SKM-1 treated with dmso at 0.1 percent for 144 hours (cell line): ENCODE measurements at regions not wholly inside any gene's neighbourhood (a gene's known extent, or its start where the extent isn't known, plus 50 kb on each side); places are given as distances from the start of the nearest gene placed in this dataset.

Experiments
- DNase-seq: peaks from one replicate; lab custom pipeline; 2025; ENCODE audit not compliant: unreplicated experiment; lab: John Stamatoyannopoulos, UW

GRCh38 chr18:27763341-27763740 lies 413.6 kb downstream of the CDH2 start:
- DNase-seq = no peak

- no peak for DNase-seq
These were observed 414.9 kb downstream of the CDH2 start for GRCh38 chr18:27762054-27762453.

- DNase-seq = no peak
These were observed 424.0 kb downstream of the CDH2 start for GRCh38 chr18:27752944-27753343.

GRCh38 chr18:27750923-27751322 lies 426.0 kb downstream of the CDH2 start:
- DNase-seq = no peak

- peak; percentile 50 for DNase-seq
These were observed 426.9 kb downstream of the CDH2 start for GRCh38 chr18:27750014-27750413.

DNA sequence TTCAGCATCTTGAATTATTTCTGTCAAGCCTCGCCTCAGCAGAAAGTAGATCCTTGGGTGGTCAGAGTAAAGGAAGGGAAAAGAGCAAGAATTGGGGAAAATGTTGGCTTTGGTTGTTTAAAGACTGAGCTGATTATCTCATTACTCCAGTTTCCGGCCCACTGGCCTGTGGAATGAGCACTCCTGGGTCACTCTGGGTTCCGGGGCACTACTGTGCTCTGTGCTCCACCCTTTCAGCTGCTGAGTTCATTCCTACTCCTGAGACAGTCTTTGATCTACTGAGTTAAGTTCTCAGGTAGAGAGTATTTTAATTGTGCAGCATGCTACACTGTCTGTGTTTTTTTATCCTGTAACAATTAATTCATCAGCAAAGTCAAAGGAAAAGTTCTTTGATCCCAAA lies 427.7 kb downstream of the CDH2 start:
- no peak for DNase-seq

- DNase-seq = no peak
These were observed 430.7 kb downstream of the CDH2 start for GRCh38 chr18:27746241-27746640.

- DNase-seq = no peak
These were observed 441.8 kb downstream of the CDH2 start for GRCh38 chr18:27735117-27735516.

DNA sequence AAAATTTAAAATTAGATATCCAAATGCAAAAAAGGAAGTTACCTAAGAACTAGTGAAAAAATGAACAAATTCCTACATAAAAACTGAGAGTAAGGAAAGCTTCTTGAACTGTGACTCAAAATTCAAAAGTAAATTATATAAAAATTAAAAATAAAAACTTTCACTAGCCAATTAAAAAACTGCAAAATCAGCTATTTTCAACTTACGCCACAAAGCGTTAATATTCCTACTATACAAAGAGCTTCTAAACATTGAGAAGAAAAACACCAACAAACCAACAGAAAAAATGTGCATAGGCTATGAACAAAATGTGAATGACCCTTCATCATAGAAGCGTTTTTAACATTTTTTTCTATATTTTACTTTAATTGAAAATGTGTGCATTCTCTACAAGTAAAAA lies 445.7 kb downstream of the CDH2 start:
- DNase-seq = no peak

GRCh38 chr18:27728659-27729058 lies 448.3 kb downstream of the CDH2 start:
- DNase-seq = no peak

DNA sequence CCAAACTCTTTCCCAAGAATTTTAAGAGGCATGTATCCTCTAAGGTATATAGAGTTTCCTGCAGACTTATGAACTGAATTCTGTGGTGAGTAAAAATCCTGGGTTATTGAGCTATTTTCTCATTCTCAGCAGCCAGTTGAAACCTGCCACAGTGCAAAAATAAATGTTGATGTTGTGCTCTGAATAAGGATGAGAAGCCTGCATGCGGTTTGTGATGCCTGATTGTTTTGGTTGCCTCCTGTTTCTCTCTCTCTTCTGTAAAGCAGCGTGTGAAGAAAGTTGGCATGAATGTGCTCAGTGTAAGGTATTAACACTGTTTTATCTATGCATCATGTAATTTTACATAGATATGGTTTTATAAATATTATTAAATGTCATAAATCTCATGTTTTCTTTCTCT lies 452.6 kb downstream of the CDH2 start:
- DNase-seq = no peak

- no peak for DNase-seq
These were observed 453.8 kb downstream of the CDH2 start for GRCh38 chr18:27723168-27723567.

DNA sequence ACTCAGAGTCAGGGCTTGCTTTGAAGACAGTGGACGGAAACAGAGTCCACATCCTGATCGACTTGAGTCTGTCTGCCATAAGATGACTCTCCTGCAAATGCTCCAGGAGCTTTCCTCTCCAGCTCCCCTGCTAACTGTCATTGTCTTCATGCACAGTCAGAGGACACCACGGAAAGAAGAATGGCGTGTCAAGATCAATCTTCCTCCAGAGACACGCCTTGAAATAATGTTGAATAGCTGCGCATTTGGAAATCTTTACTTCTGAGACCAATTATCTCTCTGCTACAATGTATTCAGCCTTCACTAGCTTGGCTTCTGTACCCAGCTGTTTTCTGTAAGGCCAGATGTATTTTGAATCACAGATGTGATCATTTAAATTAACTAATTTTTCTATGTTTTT lies 457.2 kb downstream of the CDH2 start:
- no peak for DNase-seq

DNA sequence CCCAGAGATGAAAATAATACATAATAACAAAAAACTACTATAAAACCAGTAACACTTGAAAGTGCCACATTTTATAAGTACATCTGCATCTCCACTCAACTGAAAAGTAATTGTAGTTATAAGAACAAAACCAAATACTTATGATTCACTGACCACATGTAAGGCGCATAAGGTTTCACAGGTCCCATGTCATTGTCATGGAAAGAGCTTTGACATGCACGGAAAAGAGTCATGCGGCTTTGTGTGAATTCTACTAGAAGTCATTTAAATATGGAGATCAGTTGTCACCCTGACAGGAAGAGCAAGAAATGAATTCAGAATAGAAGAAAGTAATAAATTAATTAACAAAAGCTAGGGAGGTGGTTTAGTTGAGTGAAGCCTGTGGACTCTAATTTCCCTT lies 459.1 kb downstream of the CDH2 start:
- DNase-seq = no peak

DNA sequence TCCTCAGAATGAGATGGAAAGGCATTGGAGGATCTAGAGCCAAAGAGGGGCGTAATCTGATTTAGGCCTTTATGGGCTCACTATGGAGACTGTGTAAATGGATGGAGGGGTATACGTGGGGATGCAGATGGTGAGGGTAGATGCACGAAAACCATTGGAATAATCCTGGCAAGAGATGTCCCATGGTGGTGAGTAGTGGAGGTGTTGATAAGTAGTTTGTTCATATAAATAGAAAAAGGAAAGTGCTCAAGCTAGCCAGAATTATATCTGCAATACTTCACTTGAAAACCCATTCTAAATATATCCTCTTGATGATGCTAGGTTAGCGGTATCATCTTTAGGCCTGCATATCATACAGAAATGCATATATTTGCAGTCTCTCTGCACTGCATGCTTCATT lies 459.7 kb downstream of the CDH2 start:
- no peak for DNase-seq

- DNase-seq = no peak
These were observed 461.2 kb downstream of the CDH2 start for GRCh38 chr18:27715751-27716150.

DNA sequence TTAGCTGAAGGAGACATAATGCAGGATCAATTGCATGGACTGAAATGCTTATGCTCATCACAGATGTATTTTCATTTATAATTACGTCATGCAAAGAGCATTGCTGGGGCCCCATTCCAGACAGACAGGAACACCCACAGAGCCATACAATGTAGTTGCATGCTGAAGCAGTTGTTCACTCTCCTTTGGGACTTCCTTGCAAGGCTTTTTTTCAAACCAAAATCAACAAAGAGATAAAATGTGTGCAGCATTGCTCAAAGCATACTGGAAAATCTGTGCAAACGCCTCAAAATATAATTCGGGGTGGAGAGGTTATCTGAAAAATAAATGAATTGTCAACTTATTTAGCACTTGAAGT lies 463.2 kb downstream of the CDH2 start:
- no peak for DNase-seq

GRCh38 chr18:27713037-27713737 lies 463.7 kb downstream of the CDH2 start:
- no peak for DNase-seq

GRCh38 chr18:27712066-27712465 lies 464.9 kb downstream of the CDH2 start:
- no peak for DNase-seq

DNA sequence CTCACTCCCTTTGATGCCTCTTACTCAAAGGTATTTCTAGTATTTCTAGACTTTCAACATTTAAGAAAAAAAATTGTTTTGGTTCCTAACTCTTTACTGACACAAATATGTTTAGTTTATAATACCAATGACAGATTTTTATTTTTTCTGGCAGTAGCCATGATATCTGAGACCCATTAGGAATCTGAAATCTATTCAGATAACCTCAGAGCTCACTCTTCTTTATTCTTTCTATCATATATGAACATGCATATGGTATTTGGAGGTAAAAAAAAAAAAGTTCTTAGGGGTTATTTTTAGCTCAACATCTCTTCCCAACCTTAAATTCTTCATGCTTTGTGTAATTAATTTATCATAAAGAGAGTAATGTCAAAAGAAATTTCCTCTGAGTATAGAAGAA lies 465.5 kb downstream of the CDH2 start:
- no peak for DNase-seq

DNA sequence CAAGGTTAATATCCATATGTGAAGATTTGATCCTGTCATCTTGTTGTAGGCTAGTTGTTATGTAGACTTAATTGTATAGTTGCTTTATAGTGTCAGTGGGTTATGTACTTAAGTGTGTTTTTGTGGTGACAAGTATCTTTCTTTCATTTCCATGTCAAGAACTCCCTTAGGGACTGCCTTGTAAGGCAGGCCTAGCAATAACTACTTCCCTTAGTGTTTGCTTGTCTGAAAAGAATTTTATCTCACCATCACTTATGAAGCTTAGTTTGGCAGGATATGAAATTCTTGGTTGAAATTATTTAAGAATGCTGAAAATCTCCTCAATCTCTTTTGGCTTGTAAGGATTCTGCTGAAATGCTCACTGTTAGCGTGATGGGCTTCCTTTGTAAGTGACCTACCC lies 467.6 kb downstream of the CDH2 start:
- no peak for DNase-seq

- DNase-seq = no peak
These were observed 469.7 kb downstream of the CDH2 start for GRCh38 chr18:27707201-27707600.

DNA sequence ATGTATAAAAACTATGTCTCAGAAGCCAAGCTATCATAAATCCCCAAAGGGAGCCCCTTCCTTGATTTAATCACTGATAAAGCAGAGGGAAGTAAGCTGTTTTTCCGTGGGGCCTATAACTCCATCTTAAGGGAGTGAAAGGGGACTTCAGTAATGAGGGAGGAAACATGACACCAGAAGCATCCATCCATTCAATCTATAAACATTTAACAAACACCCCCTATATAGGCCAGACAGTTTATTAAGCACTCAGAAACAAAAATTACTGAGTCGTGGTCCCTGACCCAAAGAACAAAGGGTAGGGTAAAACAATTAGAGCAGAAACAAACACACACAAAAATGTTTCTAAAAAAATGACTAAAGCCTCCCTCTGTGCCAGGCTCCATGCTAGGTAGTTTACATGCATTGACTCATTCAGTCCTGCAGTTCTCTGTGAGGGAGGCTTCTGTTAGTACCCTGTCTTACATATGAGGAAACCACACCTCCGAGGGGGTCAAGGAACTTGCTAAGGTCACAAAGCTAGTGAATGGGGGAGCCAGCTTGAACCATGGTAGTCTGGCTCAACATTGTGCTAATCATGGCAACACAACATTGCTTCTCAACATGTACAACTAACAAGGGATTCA lies 472.1 kb downstream of the CDH2 start:
- DNase-seq = no peak
